ENCODE measurements at regions not wholly inside any gene's neighbourhood (a gene's known extent, or its start where the extent isn't known, plus 50 kb on each side); places are given as distances from the start of the nearest gene placed in this dataset.

DNA sequence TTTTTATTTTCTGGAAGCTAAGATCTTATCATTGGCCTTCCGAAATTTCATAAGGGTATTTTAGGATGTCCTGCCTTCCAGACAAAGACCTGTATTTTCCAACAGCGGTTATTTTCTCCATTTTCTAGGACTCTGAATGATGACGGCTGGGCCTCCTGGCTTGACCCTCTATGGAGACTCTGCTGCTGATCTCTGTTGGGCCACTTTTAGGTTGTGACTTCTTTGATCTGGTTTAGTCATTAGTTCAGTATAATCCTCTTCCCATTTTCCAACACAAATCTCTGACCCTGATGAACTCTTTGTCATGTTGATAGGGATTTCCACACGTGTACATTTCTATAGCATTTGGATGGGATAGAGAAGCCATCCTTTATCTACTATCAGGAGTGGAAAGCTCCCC lies 93.7 kb downstream of the HS1BP3 start:
- TF ChIP-seq POLR2A (IDR thresholded peaks at IDR 0.05): no peak
- TF ChIP-seq, protein P1, sequence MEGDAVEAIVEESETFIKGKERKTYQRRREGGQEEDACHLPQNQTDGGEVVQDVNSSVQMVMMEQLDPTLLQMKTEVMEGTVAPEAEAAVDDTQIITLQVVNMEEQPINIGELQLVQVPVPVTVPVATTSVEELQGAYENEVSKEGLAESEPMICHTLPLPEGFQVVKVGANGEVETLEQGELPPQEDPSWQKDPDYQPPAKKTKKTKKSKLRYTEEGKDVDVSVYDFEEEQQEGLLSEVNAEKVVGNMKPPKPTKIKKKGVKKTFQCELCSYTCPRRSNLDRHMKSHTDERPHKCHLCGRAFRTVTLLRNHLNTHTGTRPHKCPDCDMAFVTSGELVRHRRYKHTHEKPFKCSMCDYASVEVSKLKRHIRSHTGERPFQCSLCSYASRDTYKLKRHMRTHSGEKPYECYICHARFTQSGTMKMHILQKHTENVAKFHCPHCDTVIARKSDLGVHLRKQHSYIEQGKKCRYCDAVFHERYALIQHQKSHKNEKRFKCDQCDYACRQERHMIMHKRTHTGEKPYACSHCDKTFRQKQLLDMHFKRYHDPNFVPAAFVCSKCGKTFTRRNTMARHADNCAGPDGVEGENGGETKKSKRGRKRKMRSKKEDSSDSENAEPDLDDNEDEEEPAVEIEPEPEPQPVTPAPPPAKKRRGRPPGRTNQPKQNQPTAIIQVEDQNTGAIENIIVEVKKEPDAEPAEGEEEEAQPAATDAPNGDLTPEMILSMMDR (IDR thresholded peaks at IDR 0.05): no peak

Measured in adrenal gland (tissue), 5 donors.